Memory B cell (primary cell): ENCODE measurements at regions not wholly inside any gene's neighbourhood (a gene's known extent, or its start where the extent isn't known, plus 50 kb on each side); places are given as distances from the start of the nearest gene placed in this dataset.
"Not testable (repeated sequence)": the region's sequence is repeated elsewhere in the genome, so short reads cannot be mapped to it uniquely, and the experiment has no call there.

Source experiments
- ATAC-seq: fragments of 150-1000 bp; cut with Tn5 transposase; 2 replicates; pipeline ENCODE4 v1.10.0; 2021; ENCODE audit warnings: low read depth, mild to moderate bottlenecking, moderate library complexity
- DNase-seq, 2 donors: peaks; one replicate each; pipeline ENCODE4 v3.0.0; 2022; ENCODE audit warnings: low spot score in 2 of 2
- H3K27ac Mint-ChIP-seq: one replicate; pipeline ENCODE4 v1.8.0; 2022; ENCODE audit warnings: mild to moderate bottlenecking, moderate library complexity, mixed read lengths
- H3K27me3 Mint-ChIP-seq: one replicate; pipeline ENCODE4 v1.8.0; 2022; ENCODE audit warnings: mixed read lengths
- H3K36me3 Mint-ChIP-seq: one replicate; pipeline ENCODE4 v1.8.0; 2022; ENCODE audit warnings: mild to moderate bottlenecking, mixed read lengths
- H3K4me1 Mint-ChIP-seq: one replicate; pipeline ENCODE4 v1.8.0; 2022; ENCODE audit warnings: mixed read lengths
- H3K4me3 Mint-ChIP-seq: one replicate; pipeline ENCODE4 v1.8.0; 2022; ENCODE audit warnings: mild to moderate bottlenecking, moderate library complexity, mixed read lengths
- H3K9me3 Mint-ChIP-seq: one replicate; pipeline ENCODE4 v1.8.0; 2022; ENCODE audit warnings: mixed read lengths

- Mint-ChIP-seq H3K4me3 (no peak overlapping the region), H3K36me3 (no peaks in the 10 kb centered on the region), H3K27me3 (no peaks in the 10 kb centered on the region), H3K9me3 (peaks cover 7% of the 10 kb centered on the region), H3K27ac (no peak overlapping the region), H3K4me1 (no peaks in the 10 kb centered on the region)
- ATAC-seq = no peak
- no peak for DNase-seq
Observed at GRCh38 chr13:89003656-89004055, 1332.5 kb downstream of the SLITRK5 start.

DNA sequence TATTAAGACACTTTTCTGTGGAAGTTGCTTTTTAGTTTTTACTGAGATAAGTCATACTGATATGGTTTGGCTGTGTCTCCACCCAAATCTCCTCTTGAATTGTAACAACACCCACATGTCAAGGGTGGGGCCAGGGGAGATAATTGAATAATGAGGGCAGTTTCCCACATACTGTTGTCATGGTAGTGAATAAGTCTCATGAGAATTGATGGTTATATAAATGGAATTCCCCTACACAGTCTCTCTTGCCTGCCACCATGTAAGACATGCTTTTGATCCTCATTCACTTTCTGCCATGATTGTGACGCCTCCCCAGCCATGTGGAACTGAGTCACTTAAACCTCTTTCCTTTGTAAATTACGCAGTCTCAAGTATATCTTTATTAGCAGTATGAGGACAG, 1340.4 kb downstream of the SLITRK5 start:
- Mint-ChIP-seq H3K4me3 (no peak overlapping the region), H3K36me3 (no peaks in the 10 kb centered on the region), H3K9me3 (peaks cover 5% of the 10 kb centered on the region), H3K27me3 (no peaks in the 10 kb centered on the region), H3K4me1 (no peaks in the 10 kb centered on the region), H3K27ac (no peak overlapping the region)
- DNase-seq (no peak), ATAC-seq (no peak)

DNA sequence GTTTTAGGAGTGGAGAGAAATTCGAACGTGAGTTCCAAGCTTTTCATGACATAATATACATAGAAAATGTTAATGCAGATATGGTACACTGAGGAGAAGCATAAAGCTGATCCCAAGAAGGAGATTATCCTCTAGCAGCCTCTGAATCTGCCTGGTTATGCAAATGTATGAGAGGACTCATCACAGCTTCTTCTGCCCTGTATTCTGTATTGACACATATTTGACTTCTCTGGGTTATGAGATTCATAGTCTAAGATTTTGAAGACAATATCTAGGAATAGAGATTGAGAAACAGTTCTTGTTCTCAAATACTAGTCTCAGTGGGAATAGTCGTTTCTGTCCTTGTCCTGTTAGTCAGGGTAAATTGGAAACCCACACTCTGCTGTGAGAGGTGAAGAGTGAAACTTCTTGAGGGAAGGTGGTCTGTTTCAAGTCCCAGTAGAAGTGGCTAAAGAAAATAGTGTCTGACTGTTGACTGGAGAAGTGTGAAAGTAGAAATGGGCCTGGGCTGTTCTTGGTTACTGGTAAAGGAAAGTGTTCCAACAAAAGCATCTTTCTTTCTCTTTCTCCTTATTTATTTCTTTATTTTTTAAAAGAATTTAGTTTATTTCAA, 1356.6 kb downstream of the SLITRK5 start:
- peaks cover 11% of the 10 kb centered on the region for H3K9me3 Mint-ChIP-seq
- no peak overlapping the region for H3K4me3 Mint-ChIP-seq
- no peaks in the 10 kb centered on the region for H3K36me3 Mint-ChIP-seq
- DNase-seq (no peak), ATAC-seq (no peak)
- H3K4me1 Mint-ChIP-seq = no peaks in the 10 kb centered on the region
- no peaks in the 10 kb centered on the region for H3K27me3 Mint-ChIP-seq
- no peak overlapping the region for H3K27ac Mint-ChIP-seq

DNA sequence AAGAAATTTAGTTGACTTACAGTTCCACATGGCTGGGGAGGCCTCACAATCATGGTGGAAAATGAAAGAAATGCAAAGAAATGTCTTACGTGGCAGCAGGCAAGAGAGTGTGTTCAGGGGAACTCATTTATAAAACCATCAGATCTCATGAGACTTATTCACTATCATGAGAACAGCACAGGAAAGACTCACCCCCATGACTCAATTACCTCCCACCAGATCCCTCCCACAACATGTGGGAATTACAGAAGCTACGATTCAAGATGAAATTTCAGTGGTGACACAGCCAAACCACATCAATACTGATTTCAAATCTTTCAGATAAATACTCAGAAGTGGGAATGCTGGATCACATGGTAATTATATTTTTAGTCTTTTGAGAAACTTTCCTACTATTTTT, 1357.9 kb downstream of the SLITRK5 start:
- Mint-ChIP-seq H3K27me3 (no peaks in the 10 kb centered on the region), H3K4me1 (no peaks in the 10 kb centered on the region), H3K9me3 (peaks cover 11% of the 10 kb centered on the region), H3K36me3 (no peaks in the 10 kb centered on the region), H3K27ac (no peak overlapping the region), H3K4me3 (no peak overlapping the region)
- ATAC-seq (no peak), DNase-seq (no peak)

- Mint-ChIP-seq H3K4me1 (no peaks in the 10 kb centered on the region), H3K27me3 (no peaks in the 10 kb centered on the region), H3K27ac (no peak overlapping the region), H3K4me3 (no peak overlapping the region), H3K36me3 (no peaks in the 10 kb centered on the region), H3K9me3 (peaks cover 9% of the 10 kb centered on the region)
- ATAC-seq (no peak), DNase-seq (no peak)
Observed at GRCh38 chr13:89034015-89034414, 1362.8 kb downstream of the SLITRK5 start.

GRCh38 chr13:89052699-89053098, 1381.5 kb downstream of the SLITRK5 start:
- Mint-ChIP-seq H3K27ac (no peak overlapping the region), H3K9me3 (peaks cover 4% of the 10 kb centered on the region)

DNA sequence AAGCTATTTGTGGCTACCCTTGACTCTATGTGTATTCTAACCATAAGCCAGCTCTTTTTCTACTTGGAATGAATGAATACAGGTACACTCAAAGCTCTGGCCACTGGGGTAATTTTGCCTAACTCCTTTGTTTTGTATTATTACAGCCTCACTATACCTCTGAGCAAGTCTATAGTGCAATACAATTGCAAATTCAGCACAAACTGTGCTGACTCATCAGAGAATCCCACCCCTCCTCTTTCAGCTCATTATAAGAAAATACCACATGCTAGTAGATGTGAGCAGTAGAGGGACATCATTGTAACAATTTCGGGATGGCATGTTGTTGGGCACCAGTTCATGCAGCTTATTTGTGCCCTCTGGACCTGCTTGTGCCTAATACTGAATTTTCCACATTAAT, 1382.2 kb downstream of the SLITRK5 start:
- H3K27ac Mint-ChIP-seq = no peak overlapping the region
- DNase-seq (no peak), ATAC-seq (no peak)
- no peak overlapping the region for H3K4me3 Mint-ChIP-seq
- no peaks in the 10 kb centered on the region for H3K27me3 Mint-ChIP-seq
- no peaks in the 10 kb centered on the region for H3K4me1 Mint-ChIP-seq
- H3K36me3 Mint-ChIP-seq = no peaks in the 10 kb centered on the region
- H3K9me3 Mint-ChIP-seq = peaks cover 4% of the 10 kb centered on the region

More at GRCh38 chr13:89052699-89053098, 1381.5 kb downstream of the SLITRK5 start:
- ATAC-seq (no peak), DNase-seq (no peak)
- Mint-ChIP-seq H3K27me3 (no peaks in the 10 kb centered on the region), H3K36me3 (no peaks in the 10 kb centered on the region), H3K4me1 (no peaks in the 10 kb centered on the region), H3K4me3 (no peak overlapping the region)

DNA sequence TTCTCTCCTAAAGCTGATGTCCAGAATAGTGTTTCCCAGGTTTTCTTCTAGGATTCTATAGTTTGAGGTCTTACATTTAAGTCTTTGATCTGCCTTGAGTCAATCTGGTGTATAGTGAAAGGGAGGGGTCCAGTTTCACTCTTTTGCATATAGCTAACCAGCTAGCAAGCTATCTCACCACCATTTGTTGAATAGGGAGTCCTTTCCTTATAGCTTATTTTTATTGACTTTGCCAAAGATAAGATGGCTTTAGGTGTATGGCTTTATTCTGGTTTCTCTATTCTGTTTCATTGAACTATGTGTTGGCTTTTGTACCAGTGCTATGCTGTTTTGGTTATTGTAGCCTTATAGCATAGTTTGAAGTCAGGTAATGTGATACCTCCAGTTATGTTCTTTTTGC, 1386.1 kb downstream of the SLITRK5 start:
- Mint-ChIP-seq H3K4me1 (no peaks in the 10 kb centered on the region), H3K36me3 (no peaks in the 10 kb centered on the region), H3K27me3 (no peaks in the 10 kb centered on the region), H3K9me3 (peaks cover 10% of the 10 kb centered on the region), H3K27ac (no peak overlapping the region), H3K4me3 (no peak overlapping the region)
- no peak for DNase-seq
- ATAC-seq = no peak

DNA sequence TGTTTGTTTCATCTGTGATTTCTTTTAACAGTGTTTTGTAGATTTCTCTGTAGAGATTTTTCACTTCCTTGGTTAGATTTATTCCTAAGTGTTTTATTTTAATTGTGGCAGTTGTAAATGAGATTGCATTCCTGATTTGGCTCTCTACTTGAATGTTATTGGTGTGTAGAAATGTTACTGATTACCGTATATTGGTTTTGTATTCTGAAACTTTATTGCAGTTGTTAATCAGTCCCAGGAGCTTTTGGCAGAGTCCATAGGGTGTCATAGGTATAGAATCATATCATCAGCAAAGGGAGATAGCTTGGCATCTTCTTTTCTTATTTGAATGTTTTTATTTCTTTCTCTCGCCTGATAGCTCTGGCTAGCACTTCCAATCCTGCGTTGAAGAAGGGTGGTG, 1386.7 kb downstream of the SLITRK5 start:
- ATAC-seq = no peak
- Mint-ChIP-seq H3K4me3 (no peak overlapping the region), H3K27ac (no peak overlapping the region)

GRCh38 chr13:89061821-89062220, 1390.7 kb downstream of the SLITRK5 start:
- Mint-ChIP-seq H3K27me3 (no peaks in the 10 kb centered on the region), H3K9me3 (peaks cover 6% of the 10 kb centered on the region), H3K36me3 (no peaks in the 10 kb centered on the region), H3K4me1 (no peaks in the 10 kb centered on the region), H3K27ac (no peak overlapping the region), H3K4me3 (no peak overlapping the region)
- no peak for DNase-seq
- no peak for ATAC-seq

More for the DNA sequence above, 1386.7 kb downstream of the SLITRK5 start:
- H3K9me3 Mint-ChIP-seq = peaks cover 10% of the 10 kb centered on the region
- no peak for DNase-seq
- H3K36me3 Mint-ChIP-seq = no peaks in the 10 kb centered on the region
- no peaks in the 10 kb centered on the region for H3K27me3 Mint-ChIP-seq
- H3K4me1 Mint-ChIP-seq = no peaks in the 10 kb centered on the region

DNA sequence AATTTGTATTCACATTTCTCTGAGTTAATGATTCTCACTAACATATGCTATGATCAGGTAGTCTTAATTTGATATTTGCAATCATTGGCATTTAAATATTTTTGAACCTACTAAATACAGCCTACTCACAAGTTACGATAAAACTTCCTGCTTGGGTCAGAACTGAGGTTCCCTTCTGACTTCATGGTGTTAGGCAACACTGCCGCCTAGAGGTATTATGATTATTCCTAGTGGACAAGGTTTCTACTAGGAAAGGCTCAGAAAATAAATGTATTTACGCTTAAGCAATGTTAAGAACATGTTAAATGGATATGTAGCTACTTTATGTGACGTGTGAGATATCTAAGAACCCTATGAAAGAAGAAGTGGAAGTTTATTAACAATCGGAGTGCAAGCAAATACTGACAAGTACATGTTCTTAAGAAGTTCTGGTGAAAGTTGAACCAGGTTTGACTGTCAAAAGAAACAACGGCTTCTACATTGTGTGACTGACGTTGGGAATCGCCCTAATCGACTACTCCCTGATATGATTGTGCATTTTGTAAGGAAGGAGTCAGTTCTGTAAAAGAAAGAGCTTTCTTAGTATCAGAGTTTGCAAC, 1395.8 kb downstream of the SLITRK5 start:
- Mint-ChIP-seq H3K4me1 (no peaks in the 10 kb centered on the region), H3K4me3 (no peak overlapping the region), H3K27ac (no peak overlapping the region), H3K9me3 (no peaks in the 10 kb centered on the region), H3K27me3 (no peaks in the 10 kb centered on the region), H3K36me3 (no peaks in the 10 kb centered on the region)
- DNase-seq = no peak
- no peak for ATAC-seq

GRCh38 chr13:89072979-89073378, 1401.8 kb downstream of the SLITRK5 start:
- DNase-seq (no peak), ATAC-seq (no peak)
- H3K9me3 Mint-ChIP-seq = peaks cover 9% of the 10 kb centered on the region
- H3K27ac Mint-ChIP-seq = no peak overlapping the region
- H3K4me1 Mint-ChIP-seq = no peaks in the 10 kb centered on the region
- H3K4me3 Mint-ChIP-seq = no peak overlapping the region
- H3K36me3 Mint-ChIP-seq = no peaks in the 10 kb centered on the region
- no peaks in the 10 kb centered on the region for H3K27me3 Mint-ChIP-seq

DNA sequence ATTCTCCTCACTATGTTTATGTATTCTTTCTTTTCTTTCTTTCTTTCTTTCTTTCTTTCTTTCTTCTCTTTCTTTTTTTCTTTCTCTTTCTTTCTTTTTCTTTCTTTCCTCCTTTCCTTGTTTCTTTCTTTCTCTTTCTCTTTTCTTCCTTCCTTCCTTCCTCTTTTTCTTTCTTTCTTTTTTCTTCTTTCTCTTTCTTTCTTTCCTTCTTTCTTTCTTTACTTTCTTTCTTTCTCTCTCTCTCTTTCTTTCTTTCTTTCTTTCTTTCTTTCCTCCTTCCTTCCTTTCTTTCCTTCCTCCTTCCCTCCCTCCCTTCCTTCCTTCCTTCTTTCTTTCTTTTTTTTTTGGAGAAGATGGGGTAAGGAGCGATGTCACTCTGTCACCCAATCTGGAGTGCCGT, 1405.5 kb downstream of the SLITRK5 start:
- no peak overlapping the region for H3K4me3 Mint-ChIP-seq
- no peak overlapping the region for H3K27ac Mint-ChIP-seq
- H3K36me3 Mint-ChIP-seq = no peaks in the 10 kb centered on the region
- no peaks in the 10 kb centered on the region for H3K27me3 Mint-ChIP-seq
- no peaks in the 10 kb centered on the region for H3K4me1 Mint-ChIP-seq
- no peak for DNase-seq
- H3K9me3 Mint-ChIP-seq = peaks cover 9% of the 10 kb centered on the region
- ATAC-seq = no peak

DNA sequence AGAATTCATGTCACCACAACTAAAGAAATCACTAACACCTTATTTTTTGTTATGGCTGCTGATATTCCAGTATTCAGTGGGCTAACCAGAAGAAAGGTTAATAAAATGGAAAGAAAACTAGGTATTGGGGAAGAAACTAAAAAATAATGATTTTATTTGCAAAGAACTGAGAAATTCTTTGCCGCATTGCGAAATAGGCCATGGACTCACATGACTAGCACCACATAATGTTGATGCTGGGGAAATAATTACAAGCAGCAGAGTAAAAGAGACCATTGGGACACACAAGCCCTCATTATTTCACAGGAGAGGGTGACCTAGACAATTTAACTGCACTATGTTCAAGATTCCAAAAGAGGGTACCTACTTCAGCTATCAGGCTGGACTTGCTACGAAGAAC, 1411.5 kb downstream of the SLITRK5 start:
- no peaks in the 10 kb centered on the region for H3K36me3 Mint-ChIP-seq
- no peaks in the 10 kb centered on the region for H3K4me1 Mint-ChIP-seq
- DNase-seq (no peak), ATAC-seq (no peak)
- no peaks in the 10 kb centered on the region for H3K27me3 Mint-ChIP-seq
- H3K4me3 Mint-ChIP-seq = no peak overlapping the region
- H3K27ac Mint-ChIP-seq = no peak overlapping the region
- peaks cover 2% of the 10 kb centered on the region for H3K9me3 Mint-ChIP-seq

GRCh38 chr13:89088107-89088506, 1416.9 kb downstream of the SLITRK5 start:
- not testable (repeated sequence) for H3K27ac Mint-ChIP-seq, H3K9me3 Mint-ChIP-seq, H3K4me1 Mint-ChIP-seq, H3K36me3 Mint-ChIP-seq, H3K27me3 Mint-ChIP-seq, H3K4me3 Mint-ChIP-seq, DNase-seq, ATAC-seq
